LHCN-M2 (cell line): ENCODE measurements at regions not wholly inside any gene's neighbourhood (a gene's known extent, or its start where the extent isn't known, plus 50 kb on each side); places are given as distances from the start of the nearest gene placed in this dataset.
A peak's percentile ranks its signal among the peaks of the same experiment; 100 is the strongest.

Experiments
- DNase-seq: peaks from one replicate; pipeline ENCODE4 v3.0.0-alpha.2; 2012; ENCODE audit warnings: low read depth

GRCh38 chr14:26204366-26204727, 393.5 kb downstream of the NOVA1 start:
- DNase-seq: no peak

- DNase-seq: peak; percentile 25
Observed at GRCh38 chr14:26200687-26201086, 397.1 kb downstream of the NOVA1 start.

GRCh38 chr14:26199590-26200370, 398.1 kb downstream of the NOVA1 start:
- DNase-seq: peak; percentile 64

- DNase-seq: no peak
Observed at GRCh38 chr14:26199096-26199495, 398.7 kb downstream of the NOVA1 start.

GRCh38 chr14:26194816-26195215, 403.0 kb downstream of the NOVA1 start:
- no peak for DNase-seq

GRCh38 chr14:26191671-26192070, 406.2 kb downstream of the NOVA1 start:
- DNase-seq: no peak

- DNase-seq: no peak
Observed at GRCh38 chr14:26191123-26191522, 406.7 kb downstream of the NOVA1 start.

GRCh38 chr14:26190646-26191045, 407.2 kb downstream of the NOVA1 start:
- no peak for DNase-seq

GRCh38 chr14:26187996-26188620, 409.7 kb downstream of the NOVA1 start:
- no peak for DNase-seq

GRCh38 chr14:26180221-26180620, 417.6 kb downstream of the NOVA1 start:
- no peak for DNase-seq

GRCh38 chr14:26175658-26176057, 422.2 kb downstream of the NOVA1 start:
- no peak for DNase-seq

GRCh38 chr14:26174395-26174794, 423.4 kb downstream of the NOVA1 start:
- DNase-seq: no peak

- DNase-seq: no peak
Observed at GRCh38 chr14:26173581-26174110, 424.2 kb downstream of the NOVA1 start.

- DNase-seq: no peak
Observed at GRCh38 chr14:26172396-26172795, 425.4 kb downstream of the NOVA1 start.

- DNase-seq: no peak
Observed at GRCh38 chr14:26170885-26171284, 426.9 kb downstream of the NOVA1 start.

- peak; percentile 1 for DNase-seq
Observed at GRCh38 chr14:26163761-26164160, 434.1 kb downstream of the NOVA1 start.

GRCh38 chr14:26157517-26157916, 440.3 kb downstream of the NOVA1 start:
- DNase-seq: no peak

GRCh38 chr14:26143057-26143456, 454.8 kb downstream of the NOVA1 start:
- DNase-seq: no peak

- DNase-seq: no peak
Observed at GRCh38 chr14:26138764-26139445, 458.9 kb downstream of the NOVA1 start.

- no peak for DNase-seq
Observed at GRCh38 chr14:26137161-26137560, 460.7 kb downstream of the NOVA1 start.

- no peak for DNase-seq
Observed at GRCh38 chr14:26132061-26132645, 465.7 kb downstream of the NOVA1 start.

- no peak for DNase-seq
Observed at GRCh38 chr14:26130690-26131089, 467.1 kb downstream of the NOVA1 start.
